ENCODE measurements at regions not wholly inside any gene's neighbourhood (a gene's known extent, or its start where the extent isn't known, plus 50 kb on each side); places are given as distances from the start of the nearest gene placed in this dataset.

- H3K27ac ChIP-seq (ENCODE audit: insufficient read depth, low read depth, low read length): no peak overlapping the region
- no peak for FAIRE-seq
- BruUV-seq (replicated peaks): no TSS peak
- H3K4me1 ChIP-seq (ENCODE audit: control insufficient read depth, extremely low read depth, insufficient read depth, low read length): no peaks in the 10 kb centered on the region
- H3K9ac ChIP-seq (replicated peaks; ENCODE audit: extremely low read depth, insufficient read depth, low read length): no peak overlapping the region
- no peak overlapping the region for H2AFZ ChIP-seq (ENCODE audit: low read depth, low read length)
- no peaks in the 10 kb centered on the region for H3K27me3 ChIP-seq (ENCODE audit: control insufficient read depth in 2 of 2, insufficient read depth in 2 of 2, low read length in 2 of 2)
- no peak for DNase-seq (ENCODE audit: low read depth, low spot score)
- H3K9me1 ChIP-seq (replicated peaks; ENCODE audit: control insufficient read depth, extremely low read depth, insufficient read depth, low read length): no peaks in the 10 kb centered on the region
- no peak overlapping the region for H3K4me3 ChIP-seq (replicated peaks in 1 of 3; ENCODE audit: insufficient read depth in 1 of 3, low read depth in 1 of 3, low read length in 3 of 3)
- H3K4me2 ChIP-seq (ENCODE audit: insufficient read depth, low read length): no peak overlapping the region
- ChIA-PET CTCF (no interaction called here), POLR2A (no interaction called here)
- dilution Hi-C loops (cut with MboI; ENCODE audit: extremely low pct_ligation_motif_present, low sequenced_read_pairs) (no loop called here), intact Hi-C loops (cut with micrococcal nuclease) (no loop called here)
- no peaks in the 10 kb centered on the region for H3K36me3 ChIP-seq (ENCODE audit: control insufficient read depth in 2 of 2, extremely low read depth in 1 of 2, insufficient read depth in 2 of 2, low read length in 2 of 2)
- H3K79me2 ChIP-seq (ENCODE audit: control insufficient read depth, insufficient read depth, low read length): no peaks in the 10 kb centered on the region
- no peaks in the 10 kb centered on the region for H4K20me1 ChIP-seq (replicated peaks; ENCODE audit: control insufficient read depth, extremely low read depth, insufficient read depth, low read length)
- TF ChIP-seq POLR2AphosphoS5 (IDR thresholded peaks at IDR 0.05; ENCODE audit: insufficient read depth, low read depth, low read length) (no peak), FOS (IDR thresholded peaks at IDR 0.05; ENCODE audit: borderline replicate concordance, insufficient read depth, low read length) (no peak), EZH2 (IDR thresholded peaks at IDR 0.05; ENCODE audit: borderline replicate concordance, low read depth, low read length, severe bottlenecking) (no peak), JUN (IDR thresholded peaks at IDR 0.05; ENCODE audit: borderline replicate concordance, insufficient read depth, insufficient read length, low read depth) (no peak), POLR2A (IDR thresholded peaks at IDR 0.05; ENCODE audit: low read depth, low read length) (no peak), GATA2 (IDR thresholded peaks at IDR 0.05; ENCODE audit: insufficient read depth, insufficient read length, low read depth, low read length) (no peak), MYC (IDR thresholded peaks at IDR 0.05; ENCODE audit: low read depth, low read length) (no peak), MAX (IDR thresholded peaks at IDR 0.05; ENCODE audit: insufficient read depth, insufficient read length) (no peak)
- TF ChIP-seq, protein P1, sequence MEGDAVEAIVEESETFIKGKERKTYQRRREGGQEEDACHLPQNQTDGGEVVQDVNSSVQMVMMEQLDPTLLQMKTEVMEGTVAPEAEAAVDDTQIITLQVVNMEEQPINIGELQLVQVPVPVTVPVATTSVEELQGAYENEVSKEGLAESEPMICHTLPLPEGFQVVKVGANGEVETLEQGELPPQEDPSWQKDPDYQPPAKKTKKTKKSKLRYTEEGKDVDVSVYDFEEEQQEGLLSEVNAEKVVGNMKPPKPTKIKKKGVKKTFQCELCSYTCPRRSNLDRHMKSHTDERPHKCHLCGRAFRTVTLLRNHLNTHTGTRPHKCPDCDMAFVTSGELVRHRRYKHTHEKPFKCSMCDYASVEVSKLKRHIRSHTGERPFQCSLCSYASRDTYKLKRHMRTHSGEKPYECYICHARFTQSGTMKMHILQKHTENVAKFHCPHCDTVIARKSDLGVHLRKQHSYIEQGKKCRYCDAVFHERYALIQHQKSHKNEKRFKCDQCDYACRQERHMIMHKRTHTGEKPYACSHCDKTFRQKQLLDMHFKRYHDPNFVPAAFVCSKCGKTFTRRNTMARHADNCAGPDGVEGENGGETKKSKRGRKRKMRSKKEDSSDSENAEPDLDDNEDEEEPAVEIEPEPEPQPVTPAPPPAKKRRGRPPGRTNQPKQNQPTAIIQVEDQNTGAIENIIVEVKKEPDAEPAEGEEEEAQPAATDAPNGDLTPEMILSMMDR (IDR thresholded peaks at IDR 0.05; ENCODE audit: extremely low read depth in 1 of 2, insufficient read depth in 1 of 2, low read depth in 1 of 2, low read length in 2 of 2): no peak
- H3K9me3 ChIP-seq (replicated peaks; ENCODE audit: control insufficient read depth, insufficient read depth, low read length): peaks cover 3% of the 10 kb centered on the region
These were observed 339.2 kb upstream of the AADAT start for GRCh38 chr4:170428929-170429328.
